ENCODE measurements at regions not wholly inside any gene's neighbourhood (a gene's known extent, or its start where the extent isn't known, plus 50 kb on each side); places are given as distances from the start of the nearest gene placed in this dataset.

- no peak for DNase-seq (ENCODE audit: low read depth, low spot score)
These were observed 1428.0 kb upstream of the TENM4 start for GRCh38 chr11:80868831-80869230.

- no peak for DNase-seq (ENCODE audit: low read depth, low spot score)
These were observed 1421.2 kb upstream of the TENM4 start for GRCh38 chr11:80862011-80862410.

- no peak for DNase-seq (ENCODE audit: low read depth, low spot score)
These were observed 1420.4 kb upstream of the TENM4 start for GRCh38 chr11:80861193-80861592.

DNA sequence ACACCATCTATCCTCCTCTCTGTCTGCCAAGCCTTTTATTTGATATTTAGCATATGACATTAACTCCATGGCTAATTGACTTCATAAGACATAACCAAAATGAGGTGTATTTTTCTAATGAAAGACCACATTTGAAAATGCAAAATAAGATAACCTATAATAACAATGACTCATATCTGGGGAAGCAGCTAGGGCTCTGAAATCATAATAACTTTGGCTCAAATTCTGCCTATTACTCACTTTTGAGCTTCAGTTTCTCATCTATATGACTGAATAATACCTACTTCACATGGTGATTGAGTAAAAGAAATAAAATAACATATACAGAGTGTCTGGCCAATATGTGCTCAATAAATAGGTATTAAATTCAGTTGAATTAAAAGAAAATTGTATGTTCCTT is 1419.8 kb upstream of the TENM4 start:
- no peak for DNase-seq (ENCODE audit: low read depth, low spot score)

- no peak for DNase-seq (ENCODE audit: low read depth, low spot score)
These were observed 1415.2 kb upstream of the TENM4 start for GRCh38 chr11:80856066-80856465.

DNA sequence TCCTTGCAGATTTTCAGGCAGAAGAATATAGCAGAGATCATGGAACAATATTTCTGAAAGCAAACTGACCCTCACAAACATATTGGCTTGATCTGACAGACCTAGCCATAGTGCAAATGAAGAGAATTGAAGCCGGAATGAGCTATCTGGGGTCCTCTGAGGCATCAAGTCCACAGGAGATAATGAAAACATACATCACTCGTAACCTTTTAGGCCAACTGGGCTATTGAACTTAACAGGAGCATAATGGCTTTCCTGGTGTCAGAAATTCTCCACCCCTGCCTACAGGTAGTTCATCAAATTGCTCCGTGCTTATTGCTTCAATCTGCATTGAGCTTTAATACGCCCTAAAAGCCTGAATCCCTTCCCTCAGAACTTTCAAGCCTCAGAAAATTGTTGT is 1414.6 kb upstream of the TENM4 start:
- DNase-seq (ENCODE audit: low read depth, low spot score), result no peak

DNA sequence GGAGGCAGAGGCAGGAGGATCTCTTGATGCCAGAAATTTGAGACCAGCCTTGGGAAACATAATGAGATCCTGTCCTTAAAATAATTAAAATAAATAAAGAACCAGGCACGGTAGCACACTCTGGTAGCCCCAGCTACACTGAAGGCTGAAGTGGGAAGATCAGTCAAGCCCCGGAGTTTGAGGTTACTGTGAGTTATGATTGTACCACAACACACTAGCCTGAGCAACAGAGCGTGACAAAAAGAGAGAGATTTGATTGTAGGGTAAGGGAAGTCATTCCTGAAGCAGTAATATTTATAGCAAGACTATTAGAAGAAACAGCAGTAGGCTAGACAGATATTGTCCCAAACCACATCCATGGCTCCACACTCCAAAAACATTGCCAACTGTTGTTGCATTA is 1408.4 kb upstream of the TENM4 start:
- no peak for DNase-seq (ENCODE audit: low read depth, low spot score)

- DNase-seq (ENCODE audit: low read depth, low spot score), result no peak
These were observed 1406.1 kb upstream of the TENM4 start for GRCh38 chr11:80846979-80847378.

DNA sequence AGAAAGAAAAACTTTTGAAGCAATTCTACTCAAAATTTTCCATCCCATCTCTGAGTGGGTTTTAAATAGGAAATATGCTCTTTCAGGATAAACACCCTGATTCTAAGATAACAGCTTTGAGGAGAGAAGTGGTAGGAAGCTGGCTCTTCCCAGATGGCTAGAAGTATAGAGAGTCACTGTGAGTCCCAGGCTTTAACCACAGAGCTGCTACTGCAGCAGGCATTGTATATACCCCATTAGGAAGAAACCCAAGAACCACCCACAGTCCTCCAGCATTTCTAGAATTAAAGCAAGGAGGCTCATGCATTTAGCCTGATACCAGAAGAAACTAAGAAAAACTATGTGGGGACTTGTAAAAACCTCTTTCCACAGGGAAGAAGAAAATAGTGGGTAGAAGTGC is 1405.6 kb upstream of the TENM4 start:
- DNase-seq (ENCODE audit: low read depth, low spot score), result no peak

GRCh38 chr11:80844110-80844819 is 1403.4 kb upstream of the TENM4 start:
- DNase-seq (ENCODE audit: low read depth, low spot score), result no peak

- no peak for DNase-seq (ENCODE audit: low read depth, low spot score)
These were observed 1402.6 kb upstream of the TENM4 start for GRCh38 chr11:80843266-80843974.

DNA sequence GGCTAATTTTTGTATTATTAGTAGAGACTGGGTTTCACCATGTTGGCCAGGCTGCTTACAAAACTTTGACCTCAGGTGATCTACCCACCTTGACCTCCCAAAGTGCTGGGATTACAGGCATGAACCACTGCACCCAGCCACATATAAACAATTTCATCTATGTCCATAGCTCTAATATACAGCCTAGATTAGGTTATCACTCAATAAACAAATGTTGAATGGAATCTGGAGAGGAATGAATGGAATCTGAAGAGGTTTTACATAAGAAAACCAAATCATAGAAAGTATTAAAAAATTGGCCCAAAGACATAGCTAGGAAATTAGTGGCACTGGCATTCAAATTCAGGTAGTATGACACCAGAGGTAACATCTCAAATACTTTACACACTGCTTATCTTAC is 1401.4 kb upstream of the TENM4 start:
- DNase-seq (ENCODE audit: low read depth, low spot score), result no peak

DNA sequence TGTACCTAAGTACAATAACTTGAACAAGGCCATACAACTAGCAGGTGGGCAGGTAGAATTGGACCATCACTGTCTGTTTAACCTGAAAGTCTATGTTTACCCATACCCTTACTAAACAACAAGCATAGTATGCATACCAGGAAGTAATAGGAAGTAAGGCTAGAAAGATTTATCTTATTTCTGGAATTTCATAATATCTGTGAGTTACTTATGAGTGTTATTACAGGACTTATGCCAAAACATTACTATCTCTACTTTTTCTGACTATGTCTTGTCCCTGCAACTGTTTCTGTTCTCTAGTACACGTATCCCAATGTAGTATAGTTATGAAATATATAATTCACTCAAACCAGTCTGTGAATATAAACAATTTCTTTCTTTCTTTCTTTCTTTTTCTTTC is 1400.8 kb upstream of the TENM4 start:
- DNase-seq (ENCODE audit: low read depth, low spot score), result no peak

DNA sequence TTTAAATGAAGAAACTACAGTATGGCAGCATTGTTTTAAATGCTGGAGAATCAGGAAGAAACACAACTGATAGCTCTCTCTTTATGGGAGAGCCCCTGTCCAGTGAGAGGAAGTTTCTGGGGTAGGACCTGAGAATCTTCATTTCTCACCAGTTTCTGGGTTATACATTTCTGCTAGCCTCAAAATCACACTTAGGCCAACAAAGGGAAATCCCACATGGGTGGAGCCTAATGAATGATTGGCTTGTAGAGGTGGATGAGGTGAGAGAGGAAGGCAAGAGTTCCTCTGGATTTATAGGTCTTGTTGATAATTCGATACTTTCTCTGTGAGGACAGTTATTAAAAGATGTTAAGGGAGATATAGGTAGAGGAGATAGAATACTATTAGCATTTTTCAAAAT is 1397.3 kb upstream of the TENM4 start:
- no peak for DNase-seq (ENCODE audit: low read depth, low spot score)

DNA sequence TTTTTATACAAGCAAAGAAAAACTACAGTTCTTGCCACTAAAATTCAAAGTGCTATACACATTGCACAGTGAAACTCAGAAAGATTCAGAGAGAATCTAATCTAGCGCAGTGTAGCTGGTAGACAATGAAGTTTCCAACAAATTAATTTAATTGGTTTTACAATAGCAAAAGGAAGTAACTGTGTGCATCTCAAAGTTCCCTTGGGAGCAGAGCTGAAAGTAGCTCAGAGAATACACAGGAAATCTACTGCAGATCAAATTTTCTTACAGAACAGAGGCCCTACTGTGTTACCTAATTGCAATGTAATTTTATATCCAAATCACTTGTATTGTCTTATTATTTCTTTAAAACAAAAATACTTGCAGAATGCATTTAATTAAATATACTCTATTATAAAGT is 1396.2 kb upstream of the TENM4 start:
- DNase-seq (ENCODE audit: low read depth, low spot score), result no peak

DNA sequence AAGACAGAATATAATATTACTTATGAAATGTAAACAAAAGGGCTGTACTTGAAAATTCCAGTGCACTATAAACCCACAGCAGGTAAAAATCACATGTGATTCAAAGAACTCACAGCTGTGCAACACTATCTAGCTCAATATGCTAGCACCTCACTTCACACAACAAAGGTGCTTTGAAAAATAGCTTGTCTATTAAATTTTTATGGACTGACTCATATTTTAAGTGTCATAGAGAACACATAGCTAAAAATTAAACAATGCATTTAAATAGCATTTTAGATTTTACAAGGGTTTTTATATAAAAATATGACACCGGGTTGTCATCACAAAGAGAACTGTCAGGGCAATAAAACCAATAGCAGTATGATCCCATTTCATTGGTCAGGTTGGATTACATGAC is 1390.5 kb upstream of the TENM4 start:
- no peak for DNase-seq (ENCODE audit: low read depth, low spot score)

- no peak for DNase-seq (ENCODE audit: low read depth, low spot score)
These were observed 1387.0 kb upstream of the TENM4 start for GRCh38 chr11:80827781-80828180.

GRCh38 chr11:80826808-80827207 is 1386.0 kb upstream of the TENM4 start:
- no peak for DNase-seq (ENCODE audit: low read depth, low spot score)

DNA sequence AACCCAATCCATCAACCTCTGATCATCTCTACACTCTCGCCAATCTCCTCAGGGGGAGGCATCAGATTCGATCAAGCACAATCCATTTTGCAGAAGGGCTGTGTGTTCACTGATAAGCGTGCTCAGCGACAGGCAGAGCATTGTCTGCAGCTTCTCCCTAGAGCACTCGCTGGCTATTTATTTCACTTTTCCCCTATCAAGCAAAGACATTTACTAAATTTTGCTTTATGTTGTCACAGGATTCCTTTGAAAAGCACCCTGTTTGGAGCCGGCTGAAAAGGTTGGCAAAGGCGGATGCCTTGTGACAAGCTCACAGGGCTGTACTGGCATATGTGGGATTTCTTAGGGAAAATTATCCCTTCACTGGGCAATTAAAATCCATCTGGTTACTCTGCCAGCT is 1381.5 kb upstream of the TENM4 start:
- DNase-seq (ENCODE audit: low read depth, low spot score), result no peak

DNA sequence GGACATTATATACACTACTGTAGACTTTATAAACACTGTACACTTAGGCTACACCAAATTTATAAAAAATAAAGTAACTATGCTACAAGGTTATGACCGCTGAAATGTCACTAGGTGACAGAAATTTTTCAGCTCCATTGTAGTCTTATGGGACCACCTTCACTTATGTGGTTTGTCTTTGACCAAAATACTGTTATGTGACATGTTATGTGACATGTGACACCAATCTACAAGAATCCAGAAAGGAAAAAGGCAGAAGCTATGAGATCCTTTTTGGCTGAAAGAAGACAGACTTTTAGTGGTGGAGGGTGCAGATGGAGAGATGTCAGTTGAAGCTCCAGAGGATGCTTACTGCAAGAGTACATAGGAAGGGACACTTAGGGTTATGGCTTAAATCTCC is 1378.4 kb upstream of the TENM4 start:
- DNase-seq (ENCODE audit: low read depth, low spot score), result no peak

DNA sequence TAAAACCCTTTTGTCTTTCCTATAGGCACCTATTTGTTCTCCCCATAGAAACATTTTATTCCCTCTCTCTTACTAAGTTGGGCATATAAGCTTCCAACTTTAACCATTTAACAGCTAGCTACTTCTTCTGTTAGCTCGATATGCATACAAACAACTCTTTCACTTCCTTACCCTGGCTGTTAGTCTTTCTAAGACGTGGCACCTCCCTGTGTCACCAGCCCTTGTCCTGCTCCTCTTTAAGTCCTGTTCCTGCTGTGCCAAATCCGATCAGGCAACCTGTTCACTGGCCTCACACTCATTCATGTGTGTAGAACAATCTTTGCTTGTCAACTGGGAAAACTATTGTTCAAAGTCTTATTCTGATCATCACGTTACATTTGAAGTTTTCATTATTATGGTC is 1376.1 kb upstream of the TENM4 start:
- no peak for DNase-seq (ENCODE audit: low read depth, low spot score)

- DNase-seq (ENCODE audit: low read depth, low spot score), result no peak
These were observed 1375.6 kb upstream of the TENM4 start for GRCh38 chr11:80816454-80816847.

DNA sequence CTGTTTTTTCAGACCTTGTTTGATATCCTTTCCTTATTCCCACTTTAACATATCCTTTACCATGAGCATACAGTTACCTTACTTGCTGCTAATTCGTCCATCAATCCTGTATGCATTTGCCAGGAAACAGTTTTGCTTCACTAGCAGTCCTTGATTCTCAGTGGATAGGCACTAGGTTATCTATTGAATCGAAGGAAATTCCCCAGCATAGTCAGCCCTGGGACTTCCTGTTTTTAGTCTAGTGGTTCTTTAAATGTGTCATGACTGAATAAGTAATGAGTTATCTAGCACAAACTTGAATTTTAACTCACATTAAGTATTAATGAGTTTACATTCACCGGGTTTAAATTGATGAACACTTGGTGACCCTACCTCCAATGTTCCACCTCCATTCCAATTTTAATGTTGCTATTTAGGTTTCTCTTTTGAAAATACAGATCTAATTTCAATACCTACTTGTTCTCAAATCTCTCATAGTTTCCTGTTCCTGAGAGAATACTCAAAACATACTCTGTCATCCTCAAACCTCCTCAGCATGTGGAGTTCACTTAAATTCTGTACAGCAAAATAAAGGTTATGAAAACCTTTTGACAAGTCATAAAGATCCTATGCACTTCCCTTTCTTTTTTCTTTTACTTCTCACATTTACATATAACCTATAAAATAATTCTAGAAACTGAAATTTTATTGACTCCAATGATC is 1375.1 kb upstream of the TENM4 start:
- no peak for DNase-seq (ENCODE audit: low read depth, low spot score)
